OCI-LY1 (cell line): ENCODE measurements at regions not wholly inside any gene's neighbourhood (a gene's known extent, or its start where the extent isn't known, plus 50 kb on each side); places are given as distances from the start of the nearest gene placed in this dataset.

Experiments used
- CTCF ChIP-seq: fragments of 200-600 bp; sonication (generic), shearing (Covaris generic); IDR thresholded peaks from 2 replicates; pipeline ENCODE4 v1.5.1; 2017; ENCODE audit warnings: mild to moderate bottlenecking, antibody characterized with exemption, low read length, moderate library complexity, mixed read lengths
- EZH2 ChIP-seq: fragments of 200-600 bp; sonication (generic), shearing (Covaris generic); IDR thresholded peaks from 2 replicates; pipeline ENCODE4 v1.8.0; 2017; ENCODE audit warnings: borderline replicate concordance, mixed run types, mild to moderate bottlenecking, antibody characterized with exemption, low read length, moderate library complexity, mixed read lengths

GRCh38 chr2:153071090-153071489, 352.7 kb downstream of the ARL6IP6 start:
- no peak for TF ChIP-seq CTCF
- no peak for TF ChIP-seq EZH2
